ENCODE measurements at regions not wholly inside any gene's neighbourhood (a gene's known extent, or its start where the extent isn't known, plus 50 kb on each side); places are given as distances from the start of the nearest gene placed in this dataset.

GRCh38 chr1:115227346-115228082 is 110.5 kb downstream of the NGF start:
- TF ChIP-seq USF2 (IDR thresholded peaks at IDR 0.05; ENCODE audit: low read length) (no peak), NRF1 (IDR thresholded peaks at IDR 0.05; ENCODE audit: low read depth, low read length) (no peak), POLR2A (IDR thresholded peaks at IDR 0.05; ENCODE audit: control extremely low read depth in 1 of 2, low read depth in 2 of 2, low read length in 2 of 2) (no peak), POLR2AphosphoS5 (IDR thresholded peaks at IDR 0.05; ENCODE audit: low read depth, low read length) (no peak), JUN (IDR thresholded peaks at IDR 0.05; ENCODE audit: low read depth, low read length) (no peak), ZNF274 (IDR thresholded peaks at IDR 0.05; ENCODE audit: borderline replicate concordance, extremely low read depth, low read length) (no peak), CTCF (IDR thresholded peaks at IDR 0.05; ENCODE audit: control extremely low read depth in 1 of 3, insufficient read depth in 1 of 3, low read depth in 1 of 3, low read length in 3 of 3) (no peak), POU5F1 (IDR thresholded peaks at IDR 0.05; ENCODE audit: low read depth, low read length) (no peak), CEBPB (IDR thresholded peaks at IDR 0.05; ENCODE audit: low read depth, low read length) (no peak), CTBP2 (IDR thresholded peaks at IDR 0.05; ENCODE audit: borderline replicate concordance, insufficient read depth, insufficient read length, low read length) (no peak)

All from H1 (cell line).